ENCODE measurements at regions not wholly inside any gene's neighbourhood (a gene's known extent, or its start where the extent isn't known, plus 50 kb on each side); places are given as distances from the start of the nearest gene placed in this dataset.
"Not testable (repeated sequence)": the region's sequence is repeated elsewhere in the genome, so short reads cannot be mapped to it uniquely, and the experiment has no call there.

DNA sequence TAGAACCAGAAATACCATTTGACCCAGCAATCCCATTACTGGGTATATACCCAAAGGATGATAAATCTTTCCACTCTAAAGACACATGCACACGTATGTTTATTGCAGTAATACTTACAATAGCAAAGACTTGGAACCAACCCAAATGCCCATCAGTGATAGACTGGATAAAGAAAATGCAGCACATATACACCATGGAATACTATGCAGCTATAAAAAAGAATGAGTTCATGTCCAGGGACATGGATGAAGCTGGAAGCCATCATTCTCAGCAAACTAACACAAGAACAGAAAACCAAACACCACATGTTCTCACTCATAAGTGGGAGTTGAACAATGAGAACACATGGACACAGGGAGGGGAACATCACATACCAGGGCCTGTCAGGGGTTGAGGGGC is 137.9 kb downstream of the PXDC1 start:
- TF ChIP-seq, protein P1, sequence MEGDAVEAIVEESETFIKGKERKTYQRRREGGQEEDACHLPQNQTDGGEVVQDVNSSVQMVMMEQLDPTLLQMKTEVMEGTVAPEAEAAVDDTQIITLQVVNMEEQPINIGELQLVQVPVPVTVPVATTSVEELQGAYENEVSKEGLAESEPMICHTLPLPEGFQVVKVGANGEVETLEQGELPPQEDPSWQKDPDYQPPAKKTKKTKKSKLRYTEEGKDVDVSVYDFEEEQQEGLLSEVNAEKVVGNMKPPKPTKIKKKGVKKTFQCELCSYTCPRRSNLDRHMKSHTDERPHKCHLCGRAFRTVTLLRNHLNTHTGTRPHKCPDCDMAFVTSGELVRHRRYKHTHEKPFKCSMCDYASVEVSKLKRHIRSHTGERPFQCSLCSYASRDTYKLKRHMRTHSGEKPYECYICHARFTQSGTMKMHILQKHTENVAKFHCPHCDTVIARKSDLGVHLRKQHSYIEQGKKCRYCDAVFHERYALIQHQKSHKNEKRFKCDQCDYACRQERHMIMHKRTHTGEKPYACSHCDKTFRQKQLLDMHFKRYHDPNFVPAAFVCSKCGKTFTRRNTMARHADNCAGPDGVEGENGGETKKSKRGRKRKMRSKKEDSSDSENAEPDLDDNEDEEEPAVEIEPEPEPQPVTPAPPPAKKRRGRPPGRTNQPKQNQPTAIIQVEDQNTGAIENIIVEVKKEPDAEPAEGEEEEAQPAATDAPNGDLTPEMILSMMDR (IDR thresholded peaks at IDR 0.05; ENCODE audit: low read length), result not testable (repeated sequence)
- not testable (repeated sequence) for TF ChIP-seq EZH2 (optimal IDR thresholded peaks at IDR 0.05; ENCODE audit: low read depth, low read length); EZH2phosphoT487 (IDR thresholded peaks at IDR 0.05; ENCODE audit: low read length)
